GM18909 (cell line): ENCODE measurements at regions not wholly inside any gene's neighbourhood (a gene's known extent, or its start where the extent isn't known, plus 50 kb on each side); places are given as distances from the start of the nearest gene placed in this dataset.
"Not testable (repeated sequence)": the region's sequence is repeated elsewhere in the genome, so short reads cannot be mapped to it uniquely, and the experiment has no call there.

Experiments used
- ATAC-seq: cut with Tn5 transposase; IDR thresholded peaks from one replicate; pipeline ENCODE4 v1.9.1; 2021; ENCODE audit warnings: mild to moderate bottlenecking; ENCODE audit not compliant: unreplicated experiment, poor library complexity

GRCh38 chr18:12179029-12179428 is 75.1 kb upstream of the CIDEA start:
- ATAC-seq = not testable (repeated sequence)

GRCh38 chr18:12179697-12180577 is 74.2 kb upstream of the CIDEA start:
- ATAC-seq = peak; percentile 74

GRCh38 chr18:12198797-12199196 is 55.4 kb upstream of the CIDEA start:
- not testable (repeated sequence) for ATAC-seq

GRCh38 chr18:12200186-12200585 is 54.0 kb upstream of the CIDEA start:
- ATAC-seq = peak; percentile 99
